Spleen (tissue), 11 donors: ENCODE measurements at regions not wholly inside any gene's neighbourhood (a gene's known extent, or its start where the extent isn't known, plus 50 kb on each side); places are given as distances from the start of the nearest gene placed in this dataset.

Experiments used
- DNase-seq: peaks from one replicate; pipeline ENCODE4 v3.0.0-alpha.2; 2020
- H3K27ac ChIP-seq, 8 donors: fragments of 200-600 bp; sonication (generic) in 7 of 8; 1 replicate in 4 of 8; 2 replicates in 4 of 8; pipeline versions ENCODE4 v1.5.0 to v1.8.0; 2016 to 2021; ENCODE audit warnings: inconsistent platforms in 4 of 8, mild to moderate bottlenecking in 4 of 8, moderate library complexity in 1 of 8
- H3K27me3 ChIP-seq, 7 donors: fragments of 200-600 bp; sonication (generic) in 6 of 7; replicated peaks in 1 of 7; 1 replicate in 4 of 7; 2 replicates in 3 of 7; pipeline versions ENCODE4 v1.5.0 to v1.8.0; 2016 to 2021; ENCODE audit warnings: inconsistent platforms in 3 of 7, mild to moderate bottlenecking in 1 of 7
- H3K36me3 ChIP-seq, 6 donors: fragments of 200-600 bp; sonication (generic) in 5 of 6; 1 replicate in 4 of 6; 2 replicates in 2 of 6; pipeline versions ENCODE4 v1.5.0 to v1.8.0; 2016 to 2021; ENCODE audit warnings: inconsistent platforms in 2 of 6
- H3K4me1 ChIP-seq, 6 donors: fragments of 200-600 bp; sonication (generic) in 5 of 6; 1 replicate in 3 of 6; 2 replicates in 3 of 6; pipeline versions ENCODE4 v1.5.0 to v1.8.0; 2016 to 2021; ENCODE audit warnings: inconsistent platforms in 3 of 6
- H3K4me3 ChIP-seq, 8 donors: fragments of 200-600 bp; sonication (generic) in 7 of 8; 1 replicate in 4 of 8; 2 replicates in 4 of 8; pipeline versions ENCODE4 v1.5.0 to v1.8.0; 2016 to 2021; ENCODE audit warnings: inconsistent platforms in 4 of 8, mild to moderate bottlenecking in 4 of 8, moderate library complexity in 2 of 8
- H3K9me3 ChIP-seq, 8 donors: fragments of 200-600 bp; sonication (generic) in 7 of 8; 1 replicate in 4 of 8; 2 replicates in 4 of 8; pipeline versions ENCODE4 v1.5.0 to v1.8.0; 2016 to 2021; ENCODE audit warnings: inconsistent platforms in 4 of 8
- CTCF ChIP-seq, 11 experiments: fragments of 200-600 bp in 7 of 11; fragments of 450-650 bp in 4 of 11; sonication (generic) in 4 of 11; IDR thresholded peaks in 8 of 11; conservative IDR thresholded peaks in 3 of 11; 1 replicate in 7 of 11; 2 replicates in 4 of 11; pipeline versions ENCODE4 v1.4.0 to v1.8.0; 2016 to 2021; ENCODE audit warnings: antibody characterized with exemption in 11 of 11, inconsistent platforms in 4 of 11, mild to moderate bottlenecking in 1 of 11
- POLR2A ChIP-seq, 3 donors: fragments of 450-650 bp; IDR thresholded peaks; one replicate each; pipeline ENCODE4 v1.5.1; 2017; ENCODE audit warnings: antibody characterized with exemption in 3 of 3, mild to moderate bottlenecking in 1 of 3
- POLR2AphosphoS5 ChIP-seq, 3 donors: sonication (generic); formaldehyde crosslinking; IDR thresholded peaks; one replicate each; pipeline ENCODE4 v1.5.1; 2017; ENCODE audit warnings: antibody characterized with exemption in 3 of 3
- WGBS, 5 donors: extraction: QIAGEN DNeasy Blood & Tissue Kit in 3 of 5; methylation state at CpG; one replicate each; pipeline versions ENCODE4 v1.1.5 to v1.1.7; 2013 to 2018; 5-methylcytosine and 5-hydroxymethylcytosine counted together
- intact Hi-C: fragments of 100-400 bp; cut with DNase I; formaldehyde crosslinking; loops from one replicate; pipeline ENCODE4 v1.15.0; 2023; ENCODE audit warnings: low total_unique reads
- donor health status: healthy with polysubstance abuse.
- donor health status: DM: no; HTN: no; CAD: no; lungs with moderate emphysema.
- donor health status: DM: no; HTN: no; CAD: no.
- donor health status: Bipolar disorder and iron deficiency.
- donor health status: healthy.
- donor health status: DM: no; HTN: no; CAD: no.
- donor health status: DM: yes; HTN: yes; CAD: no.

- Histone ChIP-seq H3K4me3 (no peak overlapping the region), H3K9me3 (peaks cover 0 to 28% (median 13%) of the 10 kb centered on the region in 8 donors), H3K27ac (no peak overlapping the region), H3K36me3 (no peaks in the 10 kb centered on the region), H3K27me3 (no peaks in the 10 kb centered on the region), H3K4me1 (no peaks in the 10 kb centered on the region)
- no peak for DNase-seq
- TF ChIP-seq POLR2A (IDR thresholded peaks at IDR 0.05) (no peak), CTCF (IDR thresholded peaks at IDR 0.05 in 8 of 11, conservative IDR thresholded peaks at IDR 0.05 in 3 of 11) (no peak)
- intact Hi-C loops: no loop called here
- 73 to 91% (median 79%) methylated on average over 4 of the region's 4 CpGs for WGBS, 5 donors
Observed at GRCh38 chr17:72244494-72244893, 123.7 kb downstream of the SOX9 start.

GRCh38 chr17:72244956-72245355 is 124.1 kb downstream of the SOX9 start:
- 79 to 98% (median 89%) methylated on average over 2 of the region's 2 CpGs for WGBS, 5 donors
- intact Hi-C loops: no loop called here

GRCh38 chr17:72249441-72249840 is 128.6 kb downstream of the SOX9 start:
- Histone ChIP-seq H3K9me3 (peaks cover 0 to 30% (median 2%) of the 10 kb centered on the region in 8 donors), H3K4me1 (no peaks in the 10 kb centered on the region), H3K27ac (no peak overlapping the region), H3K27me3 (no peaks in the 10 kb centered on the region), H3K4me3 (no peak overlapping the region), H3K36me3 (no peaks in the 10 kb centered on the region)
- no peak for DNase-seq
- WGBS, 5 donors: 75 to 82% (median 81%) methylated on average over 5 of the region's 5 CpGs
- intact Hi-C loops: no loop called here
- no peak for TF ChIP-seq CTCF (IDR thresholded peaks at IDR 0.05 in 8 of 11, conservative IDR thresholded peaks at IDR 0.05 in 3 of 11)
- TF ChIP-seq POLR2AphosphoS5 (IDR thresholded peaks at IDR 0.05): no peak
- TF ChIP-seq POLR2A (IDR thresholded peaks at IDR 0.05): no peak

More at GRCh38 chr17:72244956-72245355, 124.1 kb downstream of the SOX9 start:
- Histone ChIP-seq H3K9me3 (peaks cover 0 to 26% (median 13%) of the 10 kb centered on the region in 8 donors), H3K36me3 (no peaks in the 10 kb centered on the region), H3K4me1 (no peaks in the 10 kb centered on the region), H3K27me3 (no peaks in the 10 kb centered on the region), H3K27ac (no peak overlapping the region), H3K4me3 (no peak overlapping the region)
- no peak for DNase-seq
- no peak for TF ChIP-seq POLR2AphosphoS5 (IDR thresholded peaks at IDR 0.05)
- no peak for TF ChIP-seq POLR2A (IDR thresholded peaks at IDR 0.05)
- no peak for TF ChIP-seq CTCF (IDR thresholded peaks at IDR 0.05 in 8 of 11, conservative IDR thresholded peaks at IDR 0.05 in 3 of 11)

DNA sequence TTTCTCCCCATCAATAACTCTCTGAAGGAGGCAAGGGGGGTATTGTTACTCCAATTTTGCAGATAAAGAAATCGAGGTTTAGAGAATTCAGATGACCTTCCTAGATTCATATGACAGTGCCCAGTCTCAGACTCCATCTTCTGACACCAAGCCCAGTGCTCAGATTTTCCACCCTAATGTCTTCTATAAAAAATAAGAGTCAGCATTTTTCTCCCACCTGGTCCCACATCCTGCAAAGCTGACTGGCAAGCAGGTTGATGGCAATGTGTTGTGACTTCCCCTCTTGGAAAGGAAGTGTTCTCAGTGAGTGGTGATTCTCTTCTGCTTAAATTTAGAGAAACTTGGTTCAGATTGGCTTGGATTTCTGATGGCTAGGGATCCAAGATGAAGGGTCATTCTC is 129.4 kb downstream of the SOX9 start:
- H3K27ac ChIP-seq: no peak overlapping the region
- no peaks in the 10 kb centered on the region for H3K36me3 ChIP-seq
- no peaks in the 10 kb centered on the region for H3K27me3 ChIP-seq
- no peak for DNase-seq
- intact Hi-C loops: no loop called here
- no peaks in the 10 kb centered on the region for H3K4me1 ChIP-seq
- H3K9me3 ChIP-seq: peaks cover 0 to 31% (median under 1%) of the 10 kb centered on the region in 8 donors
- no peak for TF ChIP-seq POLR2AphosphoS5 (IDR thresholded peaks at IDR 0.05)
- no peak for TF ChIP-seq CTCF (IDR thresholded peaks at IDR 0.05 in 8 of 11, conservative IDR thresholded peaks at IDR 0.05 in 3 of 11)
- TF ChIP-seq POLR2A (IDR thresholded peaks at IDR 0.05): no peak
- WGBS, 5 donors: 62 to 84% (median 75%) methylated on average over 1 of the region's 1 CpG
- H3K4me3 ChIP-seq: no peak overlapping the region
